Endothelial cell of umbilical vein (primary cell): ENCODE measurements at regions not wholly inside any gene's neighbourhood (a gene's known extent, or its start where the extent isn't known, plus 50 kb on each side); places are given as distances from the start of the nearest gene placed in this dataset.

ENCODE experiments used
- BruUV-seq: library from RNA; stranded (reverse); fragments of 400-500 nt; replicated peaks from 2 replicates; lab custom pipeline; 2021; lab: Mats Ljungman, UMichigan
- CTCF ChIA-PET: fragments of 300-600, 350-600 bp; sonication (Branson Sonifier 250); formaldehyde crosslinking; loops from one replicate; lab custom pipeline; 2021; ENCODE audit warnings: antibody characterized with exemption, inconsistent platforms; lab: Charles Lee
- POLR2A ChIA-PET: fragments of 300-600, 350-600 bp; sonication (Branson Sonifier 250); formaldehyde crosslinking; loops from one replicate; lab custom pipeline; 2021; ENCODE audit warnings: antibody characterized with exemption, inconsistent platforms; lab: Charles Lee
- DNase-seq: peaks from one replicate; pipeline ENCODE4 v3.0.0-alpha.2; 2011; ENCODE audit warnings: low read depth, low spot score
- FAIRE-seq: peaks from 2 replicates; lab custom pipeline; 2011; peaks lifted over from hg19 to GRCh38; lab: Jason Lieb, UNC
- H2AFZ ChIP-seq: 2 replicates; pipeline ENCODE4 v1.6.0; 2012; ENCODE audit warnings: low read depth, low read length, control low read depth, inconsistent platforms
- H3K27ac ChIP-seq: 2 replicates; pipeline ENCODE4 v1.5.1; 2011; ENCODE audit warnings: low read depth, mild to moderate bottlenecking, control low read depth, low read length, moderate library complexity; ENCODE audit not compliant: insufficient read depth
- H3K27me3 ChIP-seq, 2 experiments: 2 replicates each; pipeline versions ENCODE4 v1.6.0 to v1.6.1; 2011; ENCODE audit warnings: low read length in 2 of 2, mixed read lengths in 1 of 2; ENCODE audit not compliant: control insufficient read depth in 2 of 2, insufficient read depth in 2 of 2
- H3K36me3 ChIP-seq, 2 experiments: 2 replicates in 1 of 2; 3 replicates in 1 of 2; pipeline ENCODE4 v1.5.1; 2011; ENCODE audit warnings: low read length in 2 of 2, mild to moderate bottlenecking in 1 of 2, moderate library complexity in 1 of 2; ENCODE audit not compliant: control insufficient read depth in 2 of 2, insufficient read depth in 2 of 2; ENCODE audit errors: extremely low read depth in 1 of 2
- H3K4me1 ChIP-seq: 3 replicates; pipeline ENCODE4 v1.5.1; 2011; ENCODE audit warnings: mild to moderate bottlenecking, low read length; ENCODE audit not compliant: control insufficient read depth, insufficient read depth; ENCODE audit errors: extremely low read depth
- H3K4me2 ChIP-seq: 2 replicates; pipeline ENCODE4 v1.6.1; 2011; ENCODE audit warnings: low read length, control low read depth, mixed read lengths; ENCODE audit not compliant: insufficient read depth
- H3K4me3 ChIP-seq, 3 experiments: fragments of 200-600 bp in 1 of 3; sonication (generic), shearing (Covaris generic) in 1 of 3; replicated peaks in 1 of 3; 2 replicates each; pipeline ENCODE4 v1.5.1; 2011 to 2016; ENCODE audit warnings: control low read depth in 3 of 3, low read length in 3 of 3, mild to moderate bottlenecking in 2 of 3, inconsistent platforms in 1 of 3, low read depth in 1 of 3, moderate library complexity in 1 of 3; ENCODE audit not compliant: insufficient read depth in 1 of 3
- H3K79me2 ChIP-seq: 2 replicates; pipeline ENCODE4 v1.6.0; 2012; ENCODE audit warnings: low read length, inconsistent platforms; ENCODE audit not compliant: control insufficient read depth, insufficient read depth
- H3K9ac ChIP-seq: replicated peaks from 2 replicates; pipeline ENCODE3; 2011; ENCODE audit warnings: low read length, control low read depth; ENCODE audit not compliant: insufficient read depth; ENCODE audit errors: extremely low read depth
- H3K9me1 ChIP-seq: replicated peaks from 3 replicates; pipeline ENCODE4 v1.6.0; 2011; ENCODE audit warnings: mild to moderate bottlenecking, low read length; ENCODE audit not compliant: control insufficient read depth, insufficient read depth; ENCODE audit errors: extremely low read depth
- H3K9me3 ChIP-seq: replicated peaks from 2 replicates; pipeline ENCODE4 v1.5.1; 2012; ENCODE audit warnings: low read length, inconsistent platforms; ENCODE audit not compliant: control insufficient read depth, insufficient read depth
- H4K20me1 ChIP-seq: replicated peaks from 2 replicates; pipeline ENCODE3; 2011; ENCODE audit warnings: mild to moderate bottlenecking, low read length; ENCODE audit not compliant: control insufficient read depth, insufficient read depth; ENCODE audit errors: extremely low read depth
- EZH2 ChIP-seq: IDR thresholded peaks from 2 replicates; pipeline ENCODE4 v1.6.1; 2012; ENCODE audit warnings: borderline replicate concordance, low read depth, mild to moderate bottlenecking, moderate library complexity, low read length, inconsistent platforms; ENCODE audit not compliant: severe bottlenecking
- FOS ChIP-seq: IDR thresholded peaks from 2 replicates; pipeline ENCODE4 v1.6.1; 2011; ENCODE audit warnings: mild to moderate bottlenecking, low read length, moderate library complexity, borderline replicate concordance; ENCODE audit not compliant: insufficient read depth
- GATA2 ChIP-seq: IDR thresholded peaks from 2 replicates; pipeline ENCODE4 v1.7.0; 2011; ENCODE audit warnings: low read depth, mild to moderate bottlenecking, moderate library complexity, mixed read lengths, low read length; ENCODE audit not compliant: insufficient read length, insufficient read depth
- JUN ChIP-seq: IDR thresholded peaks from 2 replicates; pipeline ENCODE4 v1.6.1; 2011; ENCODE audit warnings: borderline replicate concordance, low read depth; ENCODE audit not compliant: insufficient read length, insufficient read depth
- MYC ChIP-seq: IDR thresholded peaks from one replicate; pipeline ENCODE4 v1.6.1; 2011; ENCODE audit warnings: mild to moderate bottlenecking, low read depth, low read length
- POLR2A ChIP-seq: IDR thresholded peaks from 2 replicates; pipeline ENCODE4 v1.6.1; 2012; ENCODE audit warnings: low read depth, mild to moderate bottlenecking, control low read depth, low read length
- POLR2AphosphoS5 ChIP-seq: IDR thresholded peaks from 2 replicates; pipeline ENCODE4 v1.6.1; 2012; ENCODE audit warnings: low read depth, mild to moderate bottlenecking, control low read depth, low read length, moderate library complexity; ENCODE audit not compliant: insufficient read depth
- dilution Hi-C: fragments of 300-500 bp; cut with MboI; formaldehyde crosslinking; loops from one replicate; pipeline ENCODE4 v1.15.0; 2019; ENCODE audit warnings: low sequenced_read_pairs; ENCODE audit not compliant: extremely low pct_ligation_motif_present
- intact Hi-C: fragments of 100-400 bp; cut with micrococcal nuclease; formaldehyde crosslinking; loops from one replicate; pipeline ENCODE4 v1.10.0; 2022
- TF ChIP-seq, protein P1 (sequence below), 2 donors: IDR thresholded peaks; 1 replicate in 1 of 2; 2 replicates in 1 of 2; pipeline ENCODE4 v1.5.1; 2011; ENCODE audit warnings: low read length in 2 of 2, mild to moderate bottlenecking in 2 of 2, moderate library complexity in 2 of 2, control low read depth in 1 of 2, inconsistent platforms in 1 of 2, low read depth in 1 of 2; ENCODE audit not compliant: insufficient read depth in 1 of 2; ENCODE audit errors: extremely low read depth in 1 of 2
- TF ChIP-seq, protein P2 (sequence below): IDR thresholded peaks from 2 replicates; pipeline ENCODE4 v1.6.1; 2011; ENCODE audit not compliant: insufficient read depth, insufficient read length

DNA sequence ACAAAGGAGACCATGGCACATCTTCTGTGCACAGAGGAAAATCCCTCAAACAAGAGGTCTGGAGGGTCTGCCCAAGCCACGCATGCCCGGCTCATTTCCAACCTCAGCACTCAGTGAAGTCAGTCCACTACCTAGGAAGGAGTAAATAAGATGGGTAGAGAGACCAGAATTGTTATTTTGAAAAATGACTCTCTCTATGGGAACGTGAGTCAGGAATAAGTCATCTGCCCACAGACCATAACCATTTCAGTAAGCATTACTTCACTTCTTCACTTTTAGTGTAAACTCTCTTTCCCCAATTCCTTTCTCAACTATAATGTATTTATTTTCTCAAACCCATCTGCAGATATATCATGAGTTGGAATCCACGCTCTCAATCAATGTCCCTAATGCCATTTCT, 1039.9 kb upstream of the USP15 start:
- no peaks in the 10 kb centered on the region for H3K79me2 ChIP-seq

DNA sequence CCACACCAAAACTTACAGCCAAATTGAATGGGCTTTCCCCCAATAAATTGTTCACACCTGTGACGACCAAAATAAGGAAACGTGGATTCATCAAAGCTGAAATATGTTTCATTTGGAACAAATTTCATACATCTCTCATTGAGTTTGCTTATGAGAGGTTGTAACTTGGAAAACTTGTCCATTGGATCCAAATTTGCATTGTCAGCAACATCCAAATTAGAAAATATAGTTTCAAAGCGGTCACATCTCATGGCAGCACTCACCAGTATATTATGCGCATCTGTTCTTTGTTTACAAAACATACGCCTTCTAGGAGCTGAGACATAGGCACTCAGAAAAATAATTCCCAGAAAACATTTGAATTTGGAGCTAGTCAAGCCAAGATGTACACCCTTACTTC, 1028.2 kb upstream of the USP15 start:
- FAIRE-seq, result no peak
- DNase-seq, result no peak
- TF ChIP-seq MYC (no peak), JUN (no peak), FOS (no peak), GATA2 (no peak), POLR2A (no peak), EZH2 (no peak), POLR2AphosphoS5 (no peak)
- TF ChIP-seq, protein P1, sequence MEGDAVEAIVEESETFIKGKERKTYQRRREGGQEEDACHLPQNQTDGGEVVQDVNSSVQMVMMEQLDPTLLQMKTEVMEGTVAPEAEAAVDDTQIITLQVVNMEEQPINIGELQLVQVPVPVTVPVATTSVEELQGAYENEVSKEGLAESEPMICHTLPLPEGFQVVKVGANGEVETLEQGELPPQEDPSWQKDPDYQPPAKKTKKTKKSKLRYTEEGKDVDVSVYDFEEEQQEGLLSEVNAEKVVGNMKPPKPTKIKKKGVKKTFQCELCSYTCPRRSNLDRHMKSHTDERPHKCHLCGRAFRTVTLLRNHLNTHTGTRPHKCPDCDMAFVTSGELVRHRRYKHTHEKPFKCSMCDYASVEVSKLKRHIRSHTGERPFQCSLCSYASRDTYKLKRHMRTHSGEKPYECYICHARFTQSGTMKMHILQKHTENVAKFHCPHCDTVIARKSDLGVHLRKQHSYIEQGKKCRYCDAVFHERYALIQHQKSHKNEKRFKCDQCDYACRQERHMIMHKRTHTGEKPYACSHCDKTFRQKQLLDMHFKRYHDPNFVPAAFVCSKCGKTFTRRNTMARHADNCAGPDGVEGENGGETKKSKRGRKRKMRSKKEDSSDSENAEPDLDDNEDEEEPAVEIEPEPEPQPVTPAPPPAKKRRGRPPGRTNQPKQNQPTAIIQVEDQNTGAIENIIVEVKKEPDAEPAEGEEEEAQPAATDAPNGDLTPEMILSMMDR (IDR thresholded peaks at IDR 0.05; ENCODE audit: extremely low read depth in 1 of 2, insufficient read depth in 1 of 2, low read depth in 1 of 2, low read length in 2 of 2), result no peak
- TF ChIP-seq, protein P2, sequence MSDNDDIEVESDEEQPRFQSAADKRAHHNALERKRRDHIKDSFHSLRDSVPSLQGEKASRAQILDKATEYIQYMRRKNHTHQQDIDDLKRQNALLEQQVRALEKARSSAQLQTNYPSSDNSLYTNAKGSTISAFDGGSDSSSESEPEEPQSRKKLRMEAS, result no peak
- no peaks in the 10 kb centered on the region for H3K4me1 ChIP-seq
- intact Hi-C loops (no loop called here), dilution Hi-C loops (no loop called here)
- no peak overlapping the region for H3K4me2 ChIP-seq
- BruUV-seq, result no TSS peak
- ChIA-PET CTCF (no interaction called here), POLR2A (no interaction called here)
- H3K9ac ChIP-seq, result no peak overlapping the region
- no peaks in the 10 kb centered on the region for H3K9me3 ChIP-seq
- H3K36me3 ChIP-seq, result no peaks in the 10 kb centered on the region
- no peaks in the 10 kb centered on the region for H3K27me3 ChIP-seq
- H2AFZ ChIP-seq, result no peak overlapping the region
- H3K4me3 ChIP-seq, result no peak overlapping the region
- no peak overlapping the region for H3K27ac ChIP-seq
- H4K20me1 ChIP-seq, result no peaks in the 10 kb centered on the region
- H3K79me2 ChIP-seq, result no peaks in the 10 kb centered on the region
- no peaks in the 10 kb centered on the region for H3K9me1 ChIP-seq

More for the DNA sequence above, 1039.9 kb upstream of the USP15 start:
- no peak overlapping the region for H3K9ac ChIP-seq
- no peak overlapping the region for H3K4me3 ChIP-seq
- BruUV-seq, result no TSS peak
- no peaks in the 10 kb centered on the region for H3K36me3 ChIP-seq
- H3K27ac ChIP-seq, result no peak overlapping the region
- no peaks in the 10 kb centered on the region for H3K9me1 ChIP-seq
- no peak for FAIRE-seq
- ChIA-PET CTCF (no interaction called here), POLR2A (no interaction called here)
- TF ChIP-seq EZH2 (no peak), JUN (no peak)
- TF ChIP-seq, protein P1 (IDR thresholded peaks at IDR 0.05; ENCODE audit: extremely low read depth in 1 of 2, insufficient read depth in 1 of 2, low read depth in 1 of 2, low read length in 2 of 2), result no peak
- H3K4me1 ChIP-seq, result no peaks in the 10 kb centered on the region
- H3K27me3 ChIP-seq, result no peaks in the 10 kb centered on the region
- no peaks in the 10 kb centered on the region for H3K9me3 ChIP-seq
- H3K4me2 ChIP-seq, result no peak overlapping the region
- no peak for DNase-seq
- H2AFZ ChIP-seq, result no peak overlapping the region
- intact Hi-C loops (no loop called here), dilution Hi-C loops (no loop called here)
- H4K20me1 ChIP-seq, result no peaks in the 10 kb centered on the region
